SHP77 (cell line): ENCODE measurements at regions not wholly inside any gene's neighbourhood (a gene's known extent, or its start where the extent isn't known, plus 50 kb on each side); places are given as distances from the start of the nearest gene placed in this dataset.
"Not testable (repeated sequence)": the region's sequence is repeated elsewhere in the genome, so short reads cannot be mapped to it uniquely, and the experiment has no call there.

Source experiments
- DNase-seq, 2 experiments: peaks; one replicate each; lab custom pipeline; 2025; lab: John Stamatoyannopoulos, UW

DNA sequence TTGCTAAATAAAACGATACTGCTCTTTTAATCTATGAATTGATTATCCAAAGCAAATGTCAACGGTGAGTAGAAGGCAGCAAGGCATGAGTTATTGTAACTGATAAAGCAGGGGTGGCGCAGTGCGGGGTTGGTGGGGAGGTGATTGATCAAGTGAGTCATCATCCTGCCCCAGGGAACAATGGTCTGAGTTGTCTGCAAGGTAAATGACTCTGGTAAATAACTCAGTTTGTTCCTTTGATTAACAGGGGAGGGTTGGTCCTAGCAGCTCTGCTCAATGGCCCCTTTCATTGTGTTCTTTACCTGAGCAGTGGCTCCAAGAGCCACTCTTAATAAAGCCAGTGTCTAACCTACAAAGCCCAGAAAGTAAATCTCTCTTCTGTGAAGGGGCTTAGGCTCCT, 91.8 kb downstream of the QRSL1 start:
- not testable (repeated sequence) for DNase-seq
